GM06990 (cell line): ENCODE measurements at regions not wholly inside any gene's neighbourhood (a gene's known extent, or its start where the extent isn't known, plus 50 kb on each side); places are given as distances from the start of the nearest gene placed in this dataset.
"Not testable (repeated sequence)": the region's sequence is repeated elsewhere in the genome, so short reads cannot be mapped to it uniquely, and the experiment has no call there.

Experiments
- DNase-seq: peaks from one replicate; pipeline ENCODE4 v3.0.0-alpha.2; 2011; ENCODE audit not compliant: insufficient read length; ENCODE audit errors: extremely low read depth
- H3K27me3 ChIP-seq: replicated peaks from 2 replicates; pipeline ENCODE4 v1.6.0; 2011; ENCODE audit warnings: low read length; ENCODE audit not compliant: control insufficient read depth, insufficient read depth
- H3K36me3 ChIP-seq: 2 replicates; pipeline ENCODE4 v1.5.1; 2011; ENCODE audit warnings: low read length; ENCODE audit not compliant: control insufficient read depth, insufficient read depth
- H3K4me3 ChIP-seq: replicated peaks from 2 replicates; pipeline ENCODE4 v1.5.1; 2011; ENCODE audit warnings: low read depth, mild to moderate bottlenecking, control low read depth, low read length
- TF ChIP-seq, protein P1 (sequence below): IDR thresholded peaks from 2 replicates; pipeline ENCODE4 v1.5.1; 2011; ENCODE audit warnings: low read length, control low read depth, mild to moderate bottlenecking, inconsistent platforms; ENCODE audit not compliant: insufficient read depth, poor library complexity, severe bottlenecking

DNA sequence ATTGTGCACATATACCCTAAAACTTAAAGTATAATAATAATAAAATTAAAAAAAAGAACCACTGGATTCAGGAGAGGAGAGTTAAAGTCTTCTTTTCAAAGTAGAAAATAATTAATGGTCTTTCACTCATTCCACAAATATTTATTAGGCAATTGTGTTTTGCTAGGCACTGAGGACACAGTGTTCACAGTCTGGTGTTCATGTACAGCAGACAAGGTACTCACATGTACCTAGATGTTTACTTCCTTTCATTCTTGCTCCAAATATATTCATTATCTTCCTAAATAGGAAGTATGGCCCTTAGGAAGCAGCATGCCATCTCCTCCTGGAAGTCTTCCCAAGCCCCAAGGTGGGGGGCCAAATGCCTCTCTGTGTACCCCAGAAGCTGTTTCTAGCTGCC, 265.0 kb downstream of the NPHP4 start:
- H3K36me3 ChIP-seq: no peaks in the 10 kb centered on the region
- no peak for DNase-seq
- TF ChIP-seq, protein P1, sequence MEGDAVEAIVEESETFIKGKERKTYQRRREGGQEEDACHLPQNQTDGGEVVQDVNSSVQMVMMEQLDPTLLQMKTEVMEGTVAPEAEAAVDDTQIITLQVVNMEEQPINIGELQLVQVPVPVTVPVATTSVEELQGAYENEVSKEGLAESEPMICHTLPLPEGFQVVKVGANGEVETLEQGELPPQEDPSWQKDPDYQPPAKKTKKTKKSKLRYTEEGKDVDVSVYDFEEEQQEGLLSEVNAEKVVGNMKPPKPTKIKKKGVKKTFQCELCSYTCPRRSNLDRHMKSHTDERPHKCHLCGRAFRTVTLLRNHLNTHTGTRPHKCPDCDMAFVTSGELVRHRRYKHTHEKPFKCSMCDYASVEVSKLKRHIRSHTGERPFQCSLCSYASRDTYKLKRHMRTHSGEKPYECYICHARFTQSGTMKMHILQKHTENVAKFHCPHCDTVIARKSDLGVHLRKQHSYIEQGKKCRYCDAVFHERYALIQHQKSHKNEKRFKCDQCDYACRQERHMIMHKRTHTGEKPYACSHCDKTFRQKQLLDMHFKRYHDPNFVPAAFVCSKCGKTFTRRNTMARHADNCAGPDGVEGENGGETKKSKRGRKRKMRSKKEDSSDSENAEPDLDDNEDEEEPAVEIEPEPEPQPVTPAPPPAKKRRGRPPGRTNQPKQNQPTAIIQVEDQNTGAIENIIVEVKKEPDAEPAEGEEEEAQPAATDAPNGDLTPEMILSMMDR: no peak
- H3K4me3 ChIP-seq: no peak overlapping the region
- H3K27me3 ChIP-seq: no peaks in the 10 kb centered on the region; the same call in 1 of the 2 replicates

DNA sequence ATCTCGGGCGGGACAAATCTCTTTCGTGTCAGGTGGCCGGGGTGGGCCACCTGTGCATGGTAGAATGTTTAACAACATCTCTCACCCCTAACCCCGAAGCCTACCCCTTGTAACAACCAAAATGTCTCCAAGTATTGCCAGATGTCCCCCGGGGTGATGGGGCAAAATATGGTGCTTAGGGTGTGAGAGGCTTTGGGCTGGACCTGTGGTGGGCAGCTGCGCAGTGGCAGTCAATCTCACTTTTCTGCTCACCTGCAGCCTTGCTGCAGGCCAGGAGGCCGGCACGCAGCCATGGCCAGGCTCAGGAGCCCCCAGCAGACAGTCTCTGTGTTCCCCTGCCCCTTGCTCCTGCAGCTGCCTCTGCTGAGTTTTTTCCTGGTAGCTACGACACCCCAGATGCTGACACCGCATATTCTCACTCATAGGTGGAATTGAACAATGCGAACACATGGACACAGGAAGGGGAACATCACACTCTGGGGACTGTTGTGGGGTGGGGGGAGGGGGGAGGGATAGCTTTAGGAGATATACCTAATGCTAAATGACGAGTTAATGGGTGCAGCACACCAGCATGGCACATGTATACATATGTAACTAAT, 265.5 kb downstream of the NPHP4 start:
- not testable (repeated sequence) for H3K27me3 ChIP-seq, H3K36me3 ChIP-seq, H3K4me3 ChIP-seq, DNase-seq

DNA sequence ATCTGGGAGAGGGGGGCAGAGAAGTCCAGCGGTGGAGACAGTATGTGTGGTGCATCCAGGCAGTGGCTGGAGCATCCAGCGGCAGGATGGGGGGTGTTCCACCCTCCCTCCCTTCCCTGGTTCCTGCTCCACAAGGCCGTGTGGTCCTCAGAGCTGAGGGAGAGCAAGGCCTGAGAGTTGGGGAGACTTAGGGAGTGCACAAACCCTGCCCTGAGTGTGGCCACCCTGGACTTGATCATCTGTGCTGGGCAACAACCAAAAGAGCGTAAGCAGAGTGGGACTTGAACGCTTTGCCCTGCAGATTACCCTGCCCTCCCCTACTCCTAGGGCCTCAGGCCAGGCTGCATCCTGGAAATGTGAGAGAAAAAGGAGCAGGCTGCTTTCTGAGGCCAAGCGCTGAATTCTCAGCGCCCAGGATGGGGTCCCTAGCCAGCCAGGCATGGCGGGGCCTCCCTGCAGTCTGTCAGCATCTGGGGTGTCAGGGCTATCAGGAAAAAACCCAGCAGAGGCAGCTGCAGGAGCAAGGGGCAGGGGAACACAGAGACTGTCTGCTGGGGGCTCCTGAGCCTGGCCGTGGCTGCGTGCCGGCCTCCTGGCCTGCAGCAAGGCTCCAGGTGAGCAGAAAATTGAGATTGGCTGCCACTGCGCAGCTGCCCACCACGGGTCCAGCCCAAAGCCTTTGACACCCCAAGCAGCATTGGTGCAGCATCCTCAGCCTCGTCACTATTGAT, 266.2 kb downstream of the NPHP4 start:
- no peak for DNase-seq
- no peak overlapping the region for H3K4me3 ChIP-seq
- no peaks in the 10 kb centered on the region; the same call in 1 of the 2 replicates for H3K27me3 ChIP-seq
- H3K36me3 ChIP-seq: no peaks in the 10 kb centered on the region
- TF ChIP-seq, protein P1: no peak

DNA sequence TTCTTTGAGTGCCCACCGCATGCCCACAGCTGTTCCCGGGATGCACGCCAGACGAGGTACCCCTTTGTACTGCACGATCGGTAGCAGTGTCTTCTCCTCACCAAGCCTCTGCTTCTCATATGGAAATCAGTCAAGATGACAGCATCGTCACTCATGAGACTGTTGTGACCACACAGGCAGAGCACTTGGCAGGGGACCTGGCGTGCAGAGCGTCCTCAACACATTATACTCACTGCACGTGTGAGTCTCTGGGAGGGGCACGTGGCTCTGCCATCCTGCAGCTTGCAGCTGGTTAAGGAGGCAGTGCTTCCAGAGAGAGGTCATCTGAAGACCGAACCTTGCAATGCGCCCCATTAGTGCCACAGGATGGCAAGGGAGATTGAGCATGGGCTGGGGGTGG, 266.8 kb downstream of the NPHP4 start:
- no peak for DNase-seq
- H3K27me3 ChIP-seq: no peaks in the 10 kb centered on the region; the same call in 1 of the 2 replicates

DNA sequence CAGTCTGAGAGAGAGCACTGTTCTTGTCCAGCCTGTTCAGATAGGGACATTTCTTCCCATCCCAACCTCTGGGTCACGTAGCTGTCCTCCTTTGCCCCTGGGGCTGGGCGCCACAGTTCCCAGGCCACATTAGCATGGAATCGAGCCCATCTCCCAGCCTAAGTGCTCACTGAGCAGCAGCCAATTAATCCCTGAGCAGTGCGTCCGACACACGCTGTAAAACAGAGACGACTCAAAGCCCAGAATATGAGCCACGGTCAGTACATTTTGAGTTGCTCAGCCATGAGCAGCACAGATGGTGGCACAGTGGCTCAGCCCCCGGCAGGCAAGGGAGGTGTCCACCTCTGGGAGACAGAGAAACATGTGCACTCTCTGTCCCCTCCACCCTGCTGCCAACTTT, 267.4 kb downstream of the NPHP4 start:
- no peak overlapping the region for H3K4me3 ChIP-seq
- no peaks in the 10 kb centered on the region; the same call in 1 of the 2 replicates for H3K27me3 ChIP-seq

More for the DNA sequence above, 266.8 kb downstream of the NPHP4 start:
- TF ChIP-seq, protein P1: no peak
- Histone ChIP-seq H3K4me3 (no peak overlapping the region), H3K36me3 (no peaks in the 10 kb centered on the region)

DNA sequence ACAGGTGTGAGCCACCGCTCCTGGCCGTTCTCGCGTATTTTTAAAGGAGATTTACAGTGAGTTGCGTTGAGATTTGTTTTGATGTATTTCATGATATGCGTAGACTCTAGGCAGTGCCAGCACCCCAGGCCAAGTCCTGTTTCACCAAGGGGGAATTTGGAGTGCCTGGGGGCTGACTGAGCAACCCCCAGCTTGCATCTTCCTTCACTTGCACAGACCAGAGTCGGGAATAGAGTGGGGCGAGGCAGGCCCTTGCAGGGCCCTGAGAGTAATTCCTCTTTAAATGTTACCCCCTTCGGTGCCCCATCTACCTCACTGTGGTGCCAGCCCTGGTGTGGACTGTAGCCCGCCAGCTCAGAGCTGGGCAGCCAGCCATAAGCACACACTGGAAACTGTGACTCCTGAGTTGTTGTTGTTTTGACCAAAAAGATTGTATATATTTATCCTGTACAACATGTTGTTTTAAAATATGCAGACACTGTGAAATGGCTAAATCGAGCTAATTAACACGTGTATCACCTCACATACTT, 269.5 kb downstream of the NPHP4 start:
- Histone ChIP-seq H3K36me3 (no peaks in the 10 kb centered on the region), H3K4me3 (no peak overlapping the region), H3K27me3 (no peaks in the 10 kb centered on the region; the same call in 1 of the 2 replicates)
- TF ChIP-seq, protein P1: no peak
- no peak for DNase-seq

More for the DNA sequence above, 267.4 kb downstream of the NPHP4 start:
- TF ChIP-seq, protein P1: no peak
- no peak for DNase-seq
- no peaks in the 10 kb centered on the region for H3K36me3 ChIP-seq
